A673 (cell line): ENCODE measurements at regions not wholly inside any gene's neighbourhood (a gene's known extent, or its start where the extent isn't known, plus 50 kb on each side); places are given as distances from the start of the nearest gene placed in this dataset.

Source experiments
- BruUV-seq: library from RNA; stranded (reverse); fragments of 400-500 nt; replicated peaks from 2 replicates; lab custom pipeline; 2021; lab: Mats Ljungman, UMichigan
- CTCF ChIA-PET: fragments of 300-600 bp; sonication (Branson Sonifier 250); formaldehyde crosslinking; loops from one replicate; lab custom pipeline; 2022; ENCODE audit warnings: antibody characterized with exemption; lab: Charles Lee
- POLR2A ChIA-PET: fragments of 300-600 bp; sonication (Branson Sonifier 250); formaldehyde crosslinking; loops from one replicate; lab custom pipeline; 2022; ENCODE audit warnings: antibody characterized with exemption; ENCODE audit not compliant: low non-redundant PET; lab: Charles Lee
- DNase-seq: peaks from one replicate; pipeline ENCODE4 v3.0.0-alpha.2; 2015; ENCODE audit warnings: low spot score
- H3K27ac ChIP-seq: fragments of 200-600 bp; sonication (generic); 2 replicates; pipeline ENCODE4 v1.5.1; 2016; ENCODE audit warnings: mixed run types, low read depth, mild to moderate bottlenecking, mixed read lengths, antibody characterized with exemption, low read length; ENCODE audit not compliant: poor library complexity, severe bottlenecking
- H3K27me3 ChIP-seq: fragments of 200-600 bp; sonication (generic); replicated peaks from 2 replicates; pipeline ENCODE4 v1.6.1; 2017; ENCODE audit warnings: mixed run types, low read depth, mild to moderate bottlenecking, mixed read lengths, antibody characterized with exemption, low read length; ENCODE audit not compliant: insufficient read depth, poor library complexity
- H3K36me3 ChIP-seq: fragments of 200-600 bp; sonication (generic); 2 replicates; pipeline ENCODE4 v1.6.1; 2016; ENCODE audit warnings: mixed run types, mild to moderate bottlenecking, mixed read lengths, antibody characterized with exemption, low read length; ENCODE audit not compliant: insufficient read depth, poor library complexity, severe bottlenecking
- H3K4me1 ChIP-seq: fragments of 200-600 bp; sonication (generic); 2 replicates; pipeline ENCODE4 v1.6.1; 2017; ENCODE audit warnings: mixed run types, mild to moderate bottlenecking, mixed read lengths, antibody characterized with exemption, low read length; ENCODE audit not compliant: insufficient read depth, poor library complexity, severe bottlenecking
- H3K4me3 ChIP-seq: fragments of 200-600 bp; sonication (generic); 2 replicates; pipeline ENCODE4 v1.5.1; 2016; ENCODE audit warnings: low read depth, mixed run types, mild to moderate bottlenecking, mixed read lengths, low read length; ENCODE audit not compliant: poor library complexity, severe bottlenecking
- H3K9me3 ChIP-seq: fragments of 200-600 bp; sonication (generic); 2 replicates; pipeline ENCODE4 v1.6.1; 2016; ENCODE audit warnings: mixed run types, low read depth, mild to moderate bottlenecking, mixed read lengths, antibody characterized with exemption, low read length; ENCODE audit not compliant: poor library complexity, severe bottlenecking
- EZH2 ChIP-seq: fragments of 200-600 bp; sonication (generic); IDR thresholded peaks from 2 replicates; pipeline ENCODE4 v1.6.1; 2017; ENCODE audit warnings: borderline replicate concordance, low read depth, mild to moderate bottlenecking, mixed read lengths, antibody characterized with exemption, low read length; ENCODE audit not compliant: poor library complexity, severe bottlenecking
- intact Hi-C: fragments of 100-400 bp; cut with micrococcal nuclease; formaldehyde crosslinking; loops from one replicate; pipeline ENCODE4 v1.10.0; 2022; ENCODE audit not compliant: unreplicated experiment
- TF ChIP-seq, protein P1 (sequence below): fragments of 300-800, 200-600 bp; sonication (generic); conservative IDR thresholded peaks from 2 replicates; pipeline ENCODE4 v1.5.1; 2017; ENCODE audit warnings: low read depth, mild to moderate bottlenecking, antibody characterized with exemption, low read length, moderate library complexity, mixed read lengths

GRCh38 chr14:53553221-53553620 lies 400.1 kb upstream of the DDHD1 start:
- ChIA-PET CTCF (no interaction called here), POLR2A (no interaction called here)
- no peak for TF ChIP-seq EZH2
- TF ChIP-seq, protein P1, sequence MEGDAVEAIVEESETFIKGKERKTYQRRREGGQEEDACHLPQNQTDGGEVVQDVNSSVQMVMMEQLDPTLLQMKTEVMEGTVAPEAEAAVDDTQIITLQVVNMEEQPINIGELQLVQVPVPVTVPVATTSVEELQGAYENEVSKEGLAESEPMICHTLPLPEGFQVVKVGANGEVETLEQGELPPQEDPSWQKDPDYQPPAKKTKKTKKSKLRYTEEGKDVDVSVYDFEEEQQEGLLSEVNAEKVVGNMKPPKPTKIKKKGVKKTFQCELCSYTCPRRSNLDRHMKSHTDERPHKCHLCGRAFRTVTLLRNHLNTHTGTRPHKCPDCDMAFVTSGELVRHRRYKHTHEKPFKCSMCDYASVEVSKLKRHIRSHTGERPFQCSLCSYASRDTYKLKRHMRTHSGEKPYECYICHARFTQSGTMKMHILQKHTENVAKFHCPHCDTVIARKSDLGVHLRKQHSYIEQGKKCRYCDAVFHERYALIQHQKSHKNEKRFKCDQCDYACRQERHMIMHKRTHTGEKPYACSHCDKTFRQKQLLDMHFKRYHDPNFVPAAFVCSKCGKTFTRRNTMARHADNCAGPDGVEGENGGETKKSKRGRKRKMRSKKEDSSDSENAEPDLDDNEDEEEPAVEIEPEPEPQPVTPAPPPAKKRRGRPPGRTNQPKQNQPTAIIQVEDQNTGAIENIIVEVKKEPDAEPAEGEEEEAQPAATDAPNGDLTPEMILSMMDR: no peak

GRCh38 chr14:53551862-53552261 lies 398.7 kb upstream of the DDHD1 start:
- CTCF ChIA-PET: no interaction called here
- no TSS peak for BruUV-seq
- Histone ChIP-seq H3K27ac (no peak overlapping the region), H3K4me1 (no peaks in the 10 kb centered on the region), H3K9me3 (no peaks in the 10 kb centered on the region), H3K27me3 (peaks cover 3% of the 10 kb centered on the region), H3K36me3 (no peaks in the 10 kb centered on the region), H3K4me3 (no peak overlapping the region)
- POLR2A ChIA-PET: no interaction called here
- no peak for DNase-seq
- intact Hi-C loops: no loop called here
- TF ChIP-seq, protein P1: no peak
- no peak for TF ChIP-seq EZH2

More at GRCh38 chr14:53553221-53553620, 400.1 kb upstream of the DDHD1 start:
- Histone ChIP-seq H3K9me3 (no peaks in the 10 kb centered on the region), H3K4me1 (no peaks in the 10 kb centered on the region), H3K36me3 (no peaks in the 10 kb centered on the region), H3K27ac (no peak overlapping the region), H3K27me3 (peaks cover 3% of the 10 kb centered on the region), H3K4me3 (no peak overlapping the region)
- DNase-seq: no peak
- BruUV-seq: no TSS peak
- intact Hi-C loops: no loop called here

DNA sequence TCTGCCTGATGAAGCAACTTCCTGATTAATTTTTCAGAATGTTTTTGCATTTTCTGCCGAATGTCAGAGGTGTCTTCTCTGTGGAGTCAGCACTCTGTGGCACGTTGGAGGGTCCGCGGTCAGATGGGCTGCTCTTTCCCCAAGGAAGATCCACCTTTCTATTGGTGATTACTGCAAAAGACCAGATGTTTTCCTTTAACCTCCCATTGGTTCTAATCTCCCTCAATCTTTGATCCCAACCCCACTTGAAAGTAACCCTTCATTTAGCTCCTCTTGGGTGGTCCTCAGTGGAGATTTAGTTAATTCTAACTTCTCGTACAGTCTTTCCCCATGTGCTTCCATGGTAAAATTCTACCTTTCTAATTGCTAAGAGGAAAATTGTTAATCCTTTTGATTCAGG lies 397.7 kb upstream of the DDHD1 start:
- no TSS peak for BruUV-seq
- Histone ChIP-seq H3K4me3 (no peak overlapping the region), H3K9me3 (no peaks in the 10 kb centered on the region), H3K27me3 (peaks cover 3% of the 10 kb centered on the region), H3K27ac (no peak overlapping the region), H3K4me1 (no peaks in the 10 kb centered on the region), H3K36me3 (no peaks in the 10 kb centered on the region)
- POLR2A ChIA-PET: no interaction called here
- intact Hi-C loops: no loop called here
- TF ChIP-seq, protein P1: no peak
- no peak for TF ChIP-seq EZH2
- CTCF ChIA-PET: no interaction called here
- DNase-seq: no peak
